NB4 (cell line): ENCODE measurements at regions not wholly inside any gene's neighbourhood (a gene's known extent, or its start where the extent isn't known, plus 50 kb on each side); places are given as distances from the start of the nearest gene placed in this dataset.
"Not testable (repeated sequence)": the region's sequence is repeated elsewhere in the genome, so short reads cannot be mapped to it uniquely, and the experiment has no call there.

Experiments
- DNase-seq: peaks from one replicate; pipeline ENCODE4 v3.0.0; 2010; ENCODE audit warnings: low read depth
- H3K4me3 ChIP-seq: one replicate; pipeline ENCODE4 v1.5.1; 2011; ENCODE audit warnings: mild to moderate bottlenecking, low read depth, low read length, moderate library complexity
- MYC ChIP-seq: IDR thresholded peaks from 2 replicates; pipeline ENCODE4 v1.6.1; 2011; ENCODE audit warnings: low read depth, low read length
- POLR2A ChIP-seq: IDR thresholded peaks from 2 replicates; pipeline ENCODE4 v1.6.1; 2011; ENCODE audit warnings: mild to moderate bottlenecking; ENCODE audit not compliant: insufficient read length; ENCODE audit errors: extremely low read depth
- TF ChIP-seq, protein P1 (sequence below): IDR thresholded peaks from one replicate; pipeline ENCODE4 v1.5.1; 2012; ENCODE audit warnings: low read depth, low read length
- TF ChIP-seq, protein P2 (sequence below): IDR thresholded peaks from 2 replicates; pipeline ENCODE4 v1.6.1; 2011; ENCODE audit warnings: low read depth, low read length

- TF ChIP-seq POLR2A (no peak), MYC (no peak)
- TF ChIP-seq, protein P1, sequence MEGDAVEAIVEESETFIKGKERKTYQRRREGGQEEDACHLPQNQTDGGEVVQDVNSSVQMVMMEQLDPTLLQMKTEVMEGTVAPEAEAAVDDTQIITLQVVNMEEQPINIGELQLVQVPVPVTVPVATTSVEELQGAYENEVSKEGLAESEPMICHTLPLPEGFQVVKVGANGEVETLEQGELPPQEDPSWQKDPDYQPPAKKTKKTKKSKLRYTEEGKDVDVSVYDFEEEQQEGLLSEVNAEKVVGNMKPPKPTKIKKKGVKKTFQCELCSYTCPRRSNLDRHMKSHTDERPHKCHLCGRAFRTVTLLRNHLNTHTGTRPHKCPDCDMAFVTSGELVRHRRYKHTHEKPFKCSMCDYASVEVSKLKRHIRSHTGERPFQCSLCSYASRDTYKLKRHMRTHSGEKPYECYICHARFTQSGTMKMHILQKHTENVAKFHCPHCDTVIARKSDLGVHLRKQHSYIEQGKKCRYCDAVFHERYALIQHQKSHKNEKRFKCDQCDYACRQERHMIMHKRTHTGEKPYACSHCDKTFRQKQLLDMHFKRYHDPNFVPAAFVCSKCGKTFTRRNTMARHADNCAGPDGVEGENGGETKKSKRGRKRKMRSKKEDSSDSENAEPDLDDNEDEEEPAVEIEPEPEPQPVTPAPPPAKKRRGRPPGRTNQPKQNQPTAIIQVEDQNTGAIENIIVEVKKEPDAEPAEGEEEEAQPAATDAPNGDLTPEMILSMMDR = no peak
- TF ChIP-seq, protein P2, sequence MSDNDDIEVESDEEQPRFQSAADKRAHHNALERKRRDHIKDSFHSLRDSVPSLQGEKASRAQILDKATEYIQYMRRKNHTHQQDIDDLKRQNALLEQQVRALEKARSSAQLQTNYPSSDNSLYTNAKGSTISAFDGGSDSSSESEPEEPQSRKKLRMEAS = no peak
- no peak for DNase-seq
- H3K4me3 ChIP-seq = no peak overlapping the region
Observed at GRCh38 chr13:87814403-87814802, 143.2 kb downstream of the SLITRK5 start.

- peak; percentile 15 for DNase-seq
- TF ChIP-seq, protein P2 = no peak
- TF ChIP-seq POLR2A = no peak
- TF ChIP-seq, protein P1 = no peak
- TF ChIP-seq MYC = no peak
Observed at GRCh38 chr13:87820241-87820640, 149.1 kb downstream of the SLITRK5 start.

GRCh38 chr13:87821512-87821911, 150.3 kb downstream of the SLITRK5 start:
- TF ChIP-seq POLR2A = no peak
- TF ChIP-seq MYC = no peak
- TF ChIP-seq, protein P1 = no peak
- TF ChIP-seq, protein P2 = no peak
- peak; percentile 15 for DNase-seq
- no peak overlapping the region for H3K4me3 ChIP-seq

More at GRCh38 chr13:87820241-87820640, 149.1 kb downstream of the SLITRK5 start:
- H3K4me3 ChIP-seq = no peak overlapping the region

DNA sequence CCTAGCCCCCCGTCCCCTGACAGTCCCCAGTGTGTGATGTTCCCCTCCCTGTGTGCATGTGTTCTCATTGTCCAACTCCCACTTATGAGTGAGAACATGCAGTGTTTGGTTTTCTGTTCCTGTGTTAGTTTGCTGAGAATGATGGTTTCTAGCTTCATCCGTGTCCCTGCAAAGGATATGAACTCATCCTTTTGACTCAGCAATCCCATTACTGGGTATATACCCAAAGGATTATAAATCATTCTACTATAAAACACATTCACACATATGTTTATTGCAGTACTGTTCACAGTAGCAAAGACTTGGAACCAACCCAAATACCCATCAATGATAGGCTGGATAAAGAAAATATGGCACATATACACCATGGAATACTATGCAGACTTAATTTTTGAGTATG, 155.1 kb downstream of the SLITRK5 start:
- DNase-seq, H3K4me3 ChIP-seq: not testable (repeated sequence)

- peak; percentile 13 for DNase-seq
- H3K4me3 ChIP-seq = no peak overlapping the region
- TF ChIP-seq MYC (no peak), POLR2A (no peak)
- TF ChIP-seq, protein P2 = no peak
- TF ChIP-seq, protein P1 = no peak
Observed at GRCh38 chr13:87827479-87827878, 156.3 kb downstream of the SLITRK5 start.

DNA sequence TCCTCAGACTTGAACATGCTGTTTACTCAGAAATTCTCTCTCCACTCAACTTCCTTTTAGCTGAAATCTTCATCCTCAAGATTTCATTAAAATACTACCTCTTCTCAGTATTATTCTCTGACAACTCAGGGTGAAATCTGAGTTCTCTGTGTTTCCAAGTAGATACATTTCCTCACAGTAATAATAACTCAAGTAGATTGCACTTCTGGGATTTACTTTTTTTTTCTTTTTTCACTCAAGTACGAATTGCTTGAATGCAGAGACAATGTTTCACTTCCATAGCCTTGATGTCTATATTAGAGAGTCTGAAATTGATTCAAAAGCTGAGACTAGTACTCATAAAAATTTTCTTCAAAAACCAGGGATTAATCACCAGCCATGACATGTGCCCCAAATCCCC, 166.4 kb downstream of the SLITRK5 start:
- TF ChIP-seq, protein P2 = no peak
- TF ChIP-seq, protein P1 = no peak
- TF ChIP-seq POLR2A (no peak), MYC (no peak)
- no peak for DNase-seq
- H3K4me3 ChIP-seq = no peak overlapping the region
